ENCODE measurements at regions not wholly inside any gene's neighbourhood (a gene's known extent, or its start where the extent isn't known, plus 50 kb on each side); places are given as distances from the start of the nearest gene placed in this dataset.

DNA sequence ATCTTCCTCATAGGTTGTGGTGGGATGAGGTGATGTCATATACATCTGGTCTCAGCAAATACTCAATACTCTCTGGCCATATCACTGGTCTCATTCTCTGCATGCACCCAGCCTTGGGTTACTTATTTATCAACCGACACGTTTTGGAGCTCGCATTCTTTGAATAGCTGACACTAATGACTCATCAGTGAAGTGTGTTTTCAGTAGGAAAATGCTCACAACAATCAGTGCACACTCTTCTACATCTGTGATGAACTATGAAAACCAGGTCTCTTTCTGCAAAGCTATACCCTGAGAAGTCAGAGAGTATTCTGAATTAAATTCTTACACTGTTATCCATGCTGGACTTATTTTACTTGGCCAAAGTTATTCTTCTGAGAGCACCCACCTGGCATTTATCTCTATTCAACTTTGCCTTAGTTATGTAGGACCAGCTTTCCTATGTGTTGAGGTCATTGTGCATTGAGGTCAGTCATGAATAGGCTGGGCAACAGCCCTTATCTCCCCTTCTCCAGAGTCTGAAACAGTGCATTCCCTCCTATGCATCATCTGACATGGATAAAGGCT is 58.7 kb upstream of the DHX15 start:
- no peaks in the 10 kb centered on the region for H3K36me3 ChIP-seq (ENCODE audit: control insufficient read depth, insufficient read depth, low read length)
- H2BK15ac ChIP-seq (ENCODE audit: low read depth, low read length) = no peak overlapping the region
- dilution Hi-C loops (cut with HindIII; ENCODE audit: low sequenced_read_pairs, unreplicated experiment) (no loop called here), intact Hi-C loops (cut with micrococcal nuclease) (loop anchor here (1.0 kb wide), 1 partner anchor 60 kb away; no protein-coding TSS in a partner anchor), in situ Hi-C loops (cut with MboI; ENCODE audit: low sequenced_read_pairs) (no loop called here)
- no peak overlapping the region for H3K4me3 ChIP-seq (ENCODE audit: insufficient read depth, low read depth, low read length)
- peaks cover 13% of the 10 kb centered on the region for H3K9me1 ChIP-seq (ENCODE audit: insufficient read depth, low read length)
- H4K91ac ChIP-seq (ENCODE audit: insufficient read depth, low read depth, low read length) = 0 out of 2 replicates have a peak overlapping the region, but pooled peaks have one; percentile 10
- ATAC-seq (ENCODE audit: low read depth) (peak; percentile 78), DNase-seq (peak; percentile 85)
- H3K4me2 ChIP-seq (ENCODE audit: low read depth, low read length) = peak overlapping the region; percentile 57
- peaks cover 24% of the 10 kb centered on the region for H3K4me1 ChIP-seq (ENCODE audit: control insufficient read depth, insufficient read depth, low read length)
- H4K8ac ChIP-seq (ENCODE audit: low read depth in 2 of 2, low read length in 2 of 2) = 0 out of 4 replicates have a peak overlapping the region, but pooled peaks of 1 of the 2 experiments have one; percentile 33
- peaks cover 3% of the 10 kb centered on the region; the same call in 1 of the 2 replicates for H4K20me1 ChIP-seq (ENCODE audit: insufficient read depth, low read length)
- H3K9ac ChIP-seq (ENCODE audit: low read depth, low read length) = no peak overlapping the region
- 0 out of 2 replicates have a peak overlapping the region, but pooled peaks have one; percentile 17 for H2AK5ac ChIP-seq (ENCODE audit: low read depth, low read length)
- H3K4ac ChIP-seq (ENCODE audit: low read depth, low read length) = peak overlapping the region; percentile 68
- H2BK120ac ChIP-seq (ENCODE audit: low read depth, low read length) = peak overlapping the region; percentile 80
- H3K23ac ChIP-seq (ENCODE audit: low read depth, low read length) = peak overlapping the region; percentile 49
- no TSS peak for BruUV-seq (replicated peaks)
- H2AK9ac ChIP-seq (replicated peaks; ENCODE audit: low read depth, low read length, poor library complexity) = no peak overlapping the region
- H3K27ac ChIP-seq (ENCODE audit: insufficient read depth, low read length) = peak overlapping the region; percentile 89; the same call in 1 of the 2 replicates
- peaks cover 3% of the 10 kb centered on the region; the same call in 1 of the 2 replicates for H3K27me3 ChIP-seq (ENCODE audit: control insufficient read depth, insufficient read depth, low read length)
- H3K18ac ChIP-seq (ENCODE audit: low read depth, low read length) = peak overlapping the region; percentile 76
- ChIA-PET POLR2A (ENCODE audit: unreplicated experiment) (no interaction called here), CTCF (interaction anchor here (0.6 kb wide), 3 partner anchors 13 to 32 kb away, joined by 3 to 8 read pairs (median 8); no protein-coding TSS in a partner anchor)
- H3K14ac ChIP-seq (replicated peaks; ENCODE audit: low read depth, low read length) = peak overlapping the region; percentile 53
- no peak overlapping the region for H2AFZ ChIP-seq (replicated peaks; ENCODE audit: low read length, poor library complexity)
- peak overlapping the region; percentile 81 for H2BK20ac ChIP-seq (ENCODE audit: low read depth, low read length)
- peak overlapping the region; percentile 81 for H2BK5ac ChIP-seq (ENCODE audit: low read depth, low read length, poor library complexity, severe bottlenecking)
- no CpG with 5 or more reads among the region's 3 CpGs for WGBS, 2 experiments (ENCODE audit: extremely low coverage in 2 of 2, insufficient read length in 1 of 2)
- TF ChIP-seq FOS (IDR thresholded peaks at IDR 0.05; ENCODE audit: low read depth, low read length) (peak; percentile 57), BHLHE40 (IDR thresholded peaks at IDR 0.05; ENCODE audit: low read depth, low read length) (peak; percentile 85; the same call in 1 of the 2 replicates), USF2 (IDR thresholded peaks at IDR 0.05; ENCODE audit: low read depth, low read length) (no peak)
- H3K56ac ChIP-seq (ENCODE audit: extremely low read depth, insufficient read depth, low read length) = no peak overlapping the region; the same call in 1 of the 2 replicates
- H3K9me3 ChIP-seq (ENCODE audit: control insufficient read depth, insufficient read depth, low read length) = no peaks in the 10 kb centered on the region; the same call in 1 of the 2 replicates
- H4K5ac ChIP-seq (ENCODE audit: low read depth, low read length) = no peak overlapping the region
- no peaks in the 10 kb centered on the region for H3K79me1 ChIP-seq (ENCODE audit: low read depth in 1 of 2, low read length in 2 of 2)

Data from IMR-90 (cell line).